ENCODE measurements at regions not wholly inside any gene's neighbourhood (a gene's known extent, or its start where the extent isn't known, plus 50 kb on each side); places are given as distances from the start of the nearest gene placed in this dataset.

- no peaks in the 10 kb centered on the region for H3K9me2 ChIP-seq (replicated peaks; ENCODE audit: insufficient read depth)
- no peak overlapping the region for H3K4me3 ChIP-seq
- no peak overlapping the region for H3K27ac ChIP-seq
- no peaks in the 10 kb centered on the region for H3K27me3 ChIP-seq
- DNase-seq (ENCODE audit: low spot score) = no peak
- no peaks in the 10 kb centered on the region for H3K4me1 ChIP-seq (ENCODE audit: insufficient read depth)
- H3K36me3 ChIP-seq (replicated peaks; ENCODE audit: insufficient read depth, low read depth) = no peaks in the 10 kb centered on the region
- H2AFZ ChIP-seq = no peak overlapping the region
- H3K4me2 ChIP-seq = no peak overlapping the region
- H3K9me3 ChIP-seq (ENCODE audit: low read depth) = no peaks in the 10 kb centered on the region
- TF ChIP-seq EZH2phosphoT487 (IDR thresholded peaks at IDR 0.05; ENCODE audit: low read depth, severe bottlenecking, unreplicated experiment) (no peak), EZH2 (IDR thresholded peaks at IDR 0.05; ENCODE audit: borderline replicate concordance) (no peak)
- TF ChIP-seq, protein P1, sequence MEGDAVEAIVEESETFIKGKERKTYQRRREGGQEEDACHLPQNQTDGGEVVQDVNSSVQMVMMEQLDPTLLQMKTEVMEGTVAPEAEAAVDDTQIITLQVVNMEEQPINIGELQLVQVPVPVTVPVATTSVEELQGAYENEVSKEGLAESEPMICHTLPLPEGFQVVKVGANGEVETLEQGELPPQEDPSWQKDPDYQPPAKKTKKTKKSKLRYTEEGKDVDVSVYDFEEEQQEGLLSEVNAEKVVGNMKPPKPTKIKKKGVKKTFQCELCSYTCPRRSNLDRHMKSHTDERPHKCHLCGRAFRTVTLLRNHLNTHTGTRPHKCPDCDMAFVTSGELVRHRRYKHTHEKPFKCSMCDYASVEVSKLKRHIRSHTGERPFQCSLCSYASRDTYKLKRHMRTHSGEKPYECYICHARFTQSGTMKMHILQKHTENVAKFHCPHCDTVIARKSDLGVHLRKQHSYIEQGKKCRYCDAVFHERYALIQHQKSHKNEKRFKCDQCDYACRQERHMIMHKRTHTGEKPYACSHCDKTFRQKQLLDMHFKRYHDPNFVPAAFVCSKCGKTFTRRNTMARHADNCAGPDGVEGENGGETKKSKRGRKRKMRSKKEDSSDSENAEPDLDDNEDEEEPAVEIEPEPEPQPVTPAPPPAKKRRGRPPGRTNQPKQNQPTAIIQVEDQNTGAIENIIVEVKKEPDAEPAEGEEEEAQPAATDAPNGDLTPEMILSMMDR (IDR thresholded peaks at IDR 0.05; ENCODE audit: poor library complexity) = no peak
- no peaks in the 10 kb centered on the region for H4K20me1 ChIP-seq (ENCODE audit: insufficient read depth, poor library complexity, severe bottlenecking)
- H3K79me2 ChIP-seq = no peaks in the 10 kb centered on the region
- 79% methylated on average over 4 of the region's 4 CpGs for WGBS (ENCODE audit: low lambda C conversion rate, missing lambda C conversion rate)
Measured at GRCh38 chr4:59094505-59094904, 1984.3 kb upstream of the IGFBP7 start.

DNA sequence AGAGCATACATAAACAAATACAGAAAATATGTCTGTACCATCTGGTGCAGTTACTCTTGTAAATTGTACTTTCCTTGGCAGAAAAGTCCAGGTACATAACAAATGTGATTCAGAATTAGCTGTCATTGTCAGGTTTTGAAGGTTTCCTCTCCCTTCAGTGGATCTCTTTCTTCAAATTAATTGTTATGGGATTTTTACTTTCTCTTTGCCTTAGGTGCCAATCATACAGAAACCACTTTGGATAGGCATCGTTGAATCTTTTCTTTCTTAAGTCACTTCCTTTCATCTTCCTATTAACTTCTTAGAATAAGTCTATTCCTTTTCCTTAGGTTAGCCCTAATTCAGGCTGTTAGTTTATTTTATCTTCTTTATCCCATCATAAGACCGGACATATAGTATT, 1992.1 kb upstream of the IGFBP7 start:
- H3K27ac ChIP-seq = no peak overlapping the region
- H2AFZ ChIP-seq = no peak overlapping the region
- no peak overlapping the region for H3K4me3 ChIP-seq
- H3K9me2 ChIP-seq (replicated peaks; ENCODE audit: insufficient read depth) = no peaks in the 10 kb centered on the region
- TF ChIP-seq, protein P1 (IDR thresholded peaks at IDR 0.05; ENCODE audit: poor library complexity) = no peak
- TF ChIP-seq EZH2 (IDR thresholded peaks at IDR 0.05; ENCODE audit: borderline replicate concordance) (no peak), EZH2phosphoT487 (IDR thresholded peaks at IDR 0.05; ENCODE audit: low read depth, severe bottlenecking, unreplicated experiment) (no peak)
- DNase-seq (ENCODE audit: low spot score) = no peak
- H3K27me3 ChIP-seq = no peaks in the 10 kb centered on the region
- no peaks in the 10 kb centered on the region for H3K9me3 ChIP-seq (ENCODE audit: low read depth)
- no peaks in the 10 kb centered on the region for H4K20me1 ChIP-seq (ENCODE audit: insufficient read depth, poor library complexity, severe bottlenecking)
- no peaks in the 10 kb centered on the region for H3K36me3 ChIP-seq (replicated peaks; ENCODE audit: insufficient read depth, low read depth)
- no peak overlapping the region for H3K4me2 ChIP-seq
- WGBS (ENCODE audit: low lambda C conversion rate, missing lambda C conversion rate) = 92% methylated on average over 2 of the region's 2 CpGs
- no peaks in the 10 kb centered on the region for H3K4me1 ChIP-seq (ENCODE audit: insufficient read depth)
- no peaks in the 10 kb centered on the region for H3K79me2 ChIP-seq

GRCh38 chr4:59120287-59120814, 2010.2 kb upstream of the IGFBP7 start:
- no peak overlapping the region for H2AFZ ChIP-seq

More at GRCh38 chr4:59120287-59120814, 2010.2 kb upstream of the IGFBP7 start:
- Histone ChIP-seq H3K4me1 (ENCODE audit: insufficient read depth) (no peaks in the 10 kb centered on the region), H3K4me3 (no peak overlapping the region), H3K9me2 (replicated peaks; ENCODE audit: insufficient read depth) (no peaks in the 10 kb centered on the region), H3K36me3 (replicated peaks; ENCODE audit: insufficient read depth, low read depth) (no peaks in the 10 kb centered on the region), H3K9me3 (ENCODE audit: low read depth) (no peaks in the 10 kb centered on the region), H3K27me3 (no peaks in the 10 kb centered on the region), H3K4me2 (no peak overlapping the region), H3K27ac (no peak overlapping the region), H3K79me2 (no peaks in the 10 kb centered on the region), H4K20me1 (ENCODE audit: insufficient read depth, poor library complexity, severe bottlenecking) (no peaks in the 10 kb centered on the region)
- DNase-seq (ENCODE audit: low spot score) = no peak
- WGBS (ENCODE audit: low lambda C conversion rate, missing lambda C conversion rate) = 65% methylated on average over 4 of the region's 4 CpGs
- no peak for TF ChIP-seq EZH2phosphoT487 (IDR thresholded peaks at IDR 0.05; ENCODE audit: low read depth, severe bottlenecking, unreplicated experiment)
- TF ChIP-seq EZH2 (IDR thresholded peaks at IDR 0.05; ENCODE audit: borderline replicate concordance) = no peak
- TF ChIP-seq, protein P1 (IDR thresholded peaks at IDR 0.05; ENCODE audit: poor library complexity) = no peak

All from hepatocyte (in vitro differentiated cells).